ENCODE measurements at regions not wholly inside any gene's neighbourhood (a gene's known extent, or its start where the extent isn't known, plus 50 kb on each side); places are given as distances from the start of the nearest gene placed in this dataset.

GRCh38 chr20:63100926-63101699 is 94.3 kb upstream of the BHLHE23 start:
- Mint-ChIP-seq H3K36me3 (ENCODE audit: low read depth) (no peaks in the 10 kb centered on the region), H3K9me3 (no peaks in the 10 kb centered on the region), H3K27me3 (no peaks in the 10 kb centered on the region), H3K4me3 (peak overlapping the region; percentile 80), H3K27ac (no peak overlapping the region), H3K4me1 (peaks cover 8% of the 10 kb centered on the region)
- ATAC-seq (no peak), DNase-seq (no peak)

GRCh38 chr20:63100174-63100925 is 93.6 kb upstream of the BHLHE23 start:
- Mint-ChIP-seq H3K27me3 (no peaks in the 10 kb centered on the region), H3K9me3 (no peaks in the 10 kb centered on the region), H3K4me1 (peaks cover 8% of the 10 kb centered on the region), H3K27ac (no peak overlapping the region), H3K4me3 (no peak overlapping the region), H3K36me3 (ENCODE audit: low read depth) (no peaks in the 10 kb centered on the region)
- DNase-seq: no peak
- no peak for ATAC-seq

GRCh38 chr20:63099456-63100173 is 92.9 kb upstream of the BHLHE23 start:
- no peaks in the 10 kb centered on the region for H3K27me3 Mint-ChIP-seq
- ATAC-seq (no peak), DNase-seq (no peak)
- no peak overlapping the region for H3K4me3 Mint-ChIP-seq
- no peaks in the 10 kb centered on the region for H3K36me3 Mint-ChIP-seq (ENCODE audit: low read depth)
- no peaks in the 10 kb centered on the region for H3K9me3 Mint-ChIP-seq
- H3K4me1 Mint-ChIP-seq: peaks cover 8% of the 10 kb centered on the region
- no peak overlapping the region for H3K27ac Mint-ChIP-seq

- ATAC-seq: no peak
- Mint-ChIP-seq H3K4me1 (peaks cover 8% of the 10 kb centered on the region), H3K9me3 (no peaks in the 10 kb centered on the region), H3K27ac (no peak overlapping the region), H3K27me3 (no peaks in the 10 kb centered on the region), H3K36me3 (ENCODE audit: low read depth) (no peaks in the 10 kb centered on the region), H3K4me3 (no peak overlapping the region)
- DNase-seq: no peak
Measured at GRCh38 chr20:63098195-63098810, 91.5 kb upstream of the BHLHE23 start.

GRCh38 chr20:63097336-63097831 is 90.6 kb upstream of the BHLHE23 start:
- Mint-ChIP-seq H3K4me3 (no peak overlapping the region), H3K27me3 (no peaks in the 10 kb centered on the region), H3K9me3 (no peaks in the 10 kb centered on the region), H3K4me1 (peaks cover 5% of the 10 kb centered on the region), H3K27ac (no peak overlapping the region), H3K36me3 (ENCODE audit: low read depth) (no peaks in the 10 kb centered on the region)
- ATAC-seq: no peak
- no peak for DNase-seq

GRCh38 chr20:63096681-63097335 is 90.0 kb upstream of the BHLHE23 start:
- H3K36me3 Mint-ChIP-seq (ENCODE audit: low read depth): no peaks in the 10 kb centered on the region

GRCh38 chr20:63095718-63096654 is 89.2 kb upstream of the BHLHE23 start:
- Mint-ChIP-seq H3K36me3 (ENCODE audit: low read depth) (no peaks in the 10 kb centered on the region), H3K4me1 (no peaks in the 10 kb centered on the region), H3K27me3 (peaks cover 5% of the 10 kb centered on the region), H3K4me3 (no peak overlapping the region), H3K9me3 (no peaks in the 10 kb centered on the region), H3K27ac (no peak overlapping the region)
- DNase-seq (no peak), ATAC-seq (no peak)

More at GRCh38 chr20:63096681-63097335, 90.0 kb upstream of the BHLHE23 start:
- no peak overlapping the region for H3K27ac Mint-ChIP-seq
- DNase-seq (no peak), ATAC-seq (no peak)
- peaks cover 2% of the 10 kb centered on the region for H3K4me1 Mint-ChIP-seq
- H3K9me3 Mint-ChIP-seq: no peaks in the 10 kb centered on the region
- no peaks in the 10 kb centered on the region for H3K27me3 Mint-ChIP-seq
- no peak overlapping the region for H3K4me3 Mint-ChIP-seq

GRCh38 chr20:63094767-63095499 is 88.2 kb upstream of the BHLHE23 start:
- ATAC-seq: no peak
- Mint-ChIP-seq H3K27me3 (peaks cover 5% of the 10 kb centered on the region), H3K9me3 (no peaks in the 10 kb centered on the region), H3K4me1 (no peaks in the 10 kb centered on the region), H3K4me3 (no peak overlapping the region), H3K27ac (no peak overlapping the region), H3K36me3 (ENCODE audit: low read depth) (no peaks in the 10 kb centered on the region)
- DNase-seq: no peak

- no peaks in the 10 kb centered on the region for H3K9me3 Mint-ChIP-seq
- H3K36me3 Mint-ChIP-seq (ENCODE audit: low read depth): no peaks in the 10 kb centered on the region
- ATAC-seq (no peak), DNase-seq (no peak)
- no peaks in the 10 kb centered on the region for H3K4me1 Mint-ChIP-seq
- no peak overlapping the region for H3K27ac Mint-ChIP-seq
- peaks cover 7% of the 10 kb centered on the region for H3K27me3 Mint-ChIP-seq
- H3K4me3 Mint-ChIP-seq: no peak overlapping the region
Measured at GRCh38 chr20:63093966-63094766, 87.4 kb upstream of the BHLHE23 start.

- Mint-ChIP-seq H3K27ac (no peak overlapping the region), H3K4me3 (no peak overlapping the region), H3K36me3 (ENCODE audit: low read depth) (no peaks in the 10 kb centered on the region), H3K27me3 (peaks cover 7% of the 10 kb centered on the region), H3K4me1 (no peaks in the 10 kb centered on the region), H3K9me3 (no peaks in the 10 kb centered on the region)
- no peak for ATAC-seq
- no peak for DNase-seq
Measured at GRCh38 chr20:63092660-63093215, 86.0 kb upstream of the BHLHE23 start.

- Mint-ChIP-seq H3K4me3 (no peak overlapping the region), H3K4me1 (no peaks in the 10 kb centered on the region), H3K27ac (no peak overlapping the region), H3K9me3 (no peaks in the 10 kb centered on the region), H3K36me3 (ENCODE audit: low read depth) (no peaks in the 10 kb centered on the region), H3K27me3 (peaks cover 7% of the 10 kb centered on the region)
- DNase-seq (no peak), ATAC-seq (no peak)
Measured at GRCh38 chr20:63091901-63092659, 85.3 kb upstream of the BHLHE23 start.

Measured in activated naive CD8-positive, alpha-beta T cell treated with anti-CD3 and anti-CD28 coated beads, Interleukin-2, amount 50 U/mL, for 24 hours (primary cell).